Epithelial cell of esophagus (primary cell): ENCODE measurements at regions not wholly inside any gene's neighbourhood (a gene's known extent, or its start where the extent isn't known, plus 50 kb on each side); places are given as distances from the start of the nearest gene placed in this dataset.

Source experiments
- DNase-seq: peaks from one replicate; pipeline ENCODE4 v3.0.0; 2010; ENCODE audit warnings: low read depth
- H3K4me3 ChIP-seq: 2 replicates; pipeline ENCODE4 v1.5.1; 2011; ENCODE audit warnings: mild to moderate bottlenecking, low read length, control low read depth
- TF ChIP-seq, protein P1 (sequence below): IDR thresholded peaks from 2 replicates; pipeline ENCODE4 v1.5.1; 2011; ENCODE audit warnings: low read depth, mild to moderate bottlenecking, low read length, control low read depth, inconsistent platforms; ENCODE audit not compliant: insufficient read depth; ENCODE audit errors: missing control alignments

DNA sequence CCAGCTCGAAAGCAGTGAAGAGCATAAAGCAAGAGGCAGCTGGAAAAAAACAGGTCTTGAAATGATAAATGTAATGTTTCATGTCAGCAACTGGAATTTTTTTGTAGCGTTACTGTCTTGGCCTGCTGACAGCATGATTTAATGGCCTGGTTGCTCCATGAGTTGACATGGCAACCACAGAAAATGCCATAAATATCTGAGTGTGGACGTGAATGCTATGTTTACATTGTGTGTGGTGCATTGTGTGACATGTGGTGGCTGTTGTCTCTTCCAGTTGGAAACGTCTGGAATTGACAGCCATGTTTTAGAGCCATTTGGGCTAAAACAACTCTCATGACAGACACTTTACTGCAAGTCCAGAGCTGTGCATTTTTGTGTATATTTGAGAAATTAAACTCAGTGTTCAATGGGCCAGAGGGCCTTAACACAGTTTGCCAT is 170.0 kb downstream of the FOXA2 start:
- no peak overlapping the region for H3K4me3 ChIP-seq
- DNase-seq: no peak
- TF ChIP-seq, protein P1, sequence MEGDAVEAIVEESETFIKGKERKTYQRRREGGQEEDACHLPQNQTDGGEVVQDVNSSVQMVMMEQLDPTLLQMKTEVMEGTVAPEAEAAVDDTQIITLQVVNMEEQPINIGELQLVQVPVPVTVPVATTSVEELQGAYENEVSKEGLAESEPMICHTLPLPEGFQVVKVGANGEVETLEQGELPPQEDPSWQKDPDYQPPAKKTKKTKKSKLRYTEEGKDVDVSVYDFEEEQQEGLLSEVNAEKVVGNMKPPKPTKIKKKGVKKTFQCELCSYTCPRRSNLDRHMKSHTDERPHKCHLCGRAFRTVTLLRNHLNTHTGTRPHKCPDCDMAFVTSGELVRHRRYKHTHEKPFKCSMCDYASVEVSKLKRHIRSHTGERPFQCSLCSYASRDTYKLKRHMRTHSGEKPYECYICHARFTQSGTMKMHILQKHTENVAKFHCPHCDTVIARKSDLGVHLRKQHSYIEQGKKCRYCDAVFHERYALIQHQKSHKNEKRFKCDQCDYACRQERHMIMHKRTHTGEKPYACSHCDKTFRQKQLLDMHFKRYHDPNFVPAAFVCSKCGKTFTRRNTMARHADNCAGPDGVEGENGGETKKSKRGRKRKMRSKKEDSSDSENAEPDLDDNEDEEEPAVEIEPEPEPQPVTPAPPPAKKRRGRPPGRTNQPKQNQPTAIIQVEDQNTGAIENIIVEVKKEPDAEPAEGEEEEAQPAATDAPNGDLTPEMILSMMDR: no peak

- no peak for DNase-seq
- H3K4me3 ChIP-seq: no peak overlapping the region
- TF ChIP-seq, protein P1: no peak
Measured at GRCh38 chr20:22412977-22413868, 171.1 kb downstream of the FOXA2 start.

GRCh38 chr20:22411627-22412450 is 172.5 kb downstream of the FOXA2 start:
- TF ChIP-seq, protein P1: no peak
- DNase-seq: peak; percentile 41
- H3K4me3 ChIP-seq: no peak overlapping the region

GRCh38 chr20:22411286-22411626 is 173.1 kb downstream of the FOXA2 start:
- H3K4me3 ChIP-seq: no peak overlapping the region
- TF ChIP-seq, protein P1: no peak
- DNase-seq: no peak

- TF ChIP-seq, protein P1: no peak
- DNase-seq: no peak
- H3K4me3 ChIP-seq: no peak overlapping the region
Measured at GRCh38 chr20:22410556-22411130, 173.7 kb downstream of the FOXA2 start.

DNA sequence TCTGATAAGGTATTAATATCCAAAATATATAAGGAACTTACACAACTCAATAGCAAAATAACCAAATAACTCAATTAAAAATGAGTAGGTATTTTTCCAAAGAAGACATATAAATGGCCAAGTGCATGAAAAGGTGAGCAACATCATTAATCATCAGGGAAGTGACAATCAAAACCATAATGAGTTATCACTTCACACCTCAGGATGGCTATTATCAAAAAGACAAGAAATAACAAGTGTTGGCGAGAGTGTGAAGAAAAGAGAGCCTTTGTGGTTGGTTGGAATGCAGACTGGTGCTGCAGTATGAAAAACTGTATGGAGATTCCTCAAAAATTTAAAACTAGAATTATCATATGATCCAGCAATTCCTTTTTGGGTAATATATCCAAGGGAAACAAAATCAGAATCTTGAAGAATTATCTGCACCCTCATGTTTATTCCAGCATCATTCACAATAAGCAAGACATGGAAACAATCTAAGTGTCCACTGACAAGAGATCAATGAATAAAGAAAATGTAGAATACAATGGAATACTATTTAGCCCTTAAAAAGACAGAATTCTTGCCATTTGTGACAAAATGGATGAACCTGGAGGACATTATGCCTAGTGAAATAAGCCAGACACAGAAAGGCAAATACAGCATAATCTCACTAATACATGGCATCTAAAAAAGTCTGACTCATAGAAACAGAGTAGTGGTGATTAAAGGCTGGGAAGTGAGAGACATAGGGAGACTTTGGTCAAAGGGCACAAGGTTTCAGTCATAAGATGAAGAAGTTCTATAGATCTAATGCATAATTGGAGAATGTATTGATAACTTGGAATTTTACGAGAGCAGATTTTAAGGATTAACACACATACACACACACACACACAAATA is 175.6 kb downstream of the FOXA2 start:
- no peak overlapping the region for H3K4me3 ChIP-seq
- peak; percentile 64 for DNase-seq
- TF ChIP-seq, protein P1: no peak
